Stimulated activated CD4-positive, alpha-beta T cell treated with anti-CD3 and anti-CD28 coated beads, Interleukin-15, amount 100 ng/mL, for 24 hours (primary cell): ENCODE measurements at regions not wholly inside any gene's neighbourhood (a gene's known extent, or its start where the extent isn't known, plus 50 kb on each side); places are given as distances from the start of the nearest gene placed in this dataset.

Experiments used
- DNase-seq: peaks from one replicate; pipeline ENCODE4 v3.0.0-alpha.2; 2020

DNA sequence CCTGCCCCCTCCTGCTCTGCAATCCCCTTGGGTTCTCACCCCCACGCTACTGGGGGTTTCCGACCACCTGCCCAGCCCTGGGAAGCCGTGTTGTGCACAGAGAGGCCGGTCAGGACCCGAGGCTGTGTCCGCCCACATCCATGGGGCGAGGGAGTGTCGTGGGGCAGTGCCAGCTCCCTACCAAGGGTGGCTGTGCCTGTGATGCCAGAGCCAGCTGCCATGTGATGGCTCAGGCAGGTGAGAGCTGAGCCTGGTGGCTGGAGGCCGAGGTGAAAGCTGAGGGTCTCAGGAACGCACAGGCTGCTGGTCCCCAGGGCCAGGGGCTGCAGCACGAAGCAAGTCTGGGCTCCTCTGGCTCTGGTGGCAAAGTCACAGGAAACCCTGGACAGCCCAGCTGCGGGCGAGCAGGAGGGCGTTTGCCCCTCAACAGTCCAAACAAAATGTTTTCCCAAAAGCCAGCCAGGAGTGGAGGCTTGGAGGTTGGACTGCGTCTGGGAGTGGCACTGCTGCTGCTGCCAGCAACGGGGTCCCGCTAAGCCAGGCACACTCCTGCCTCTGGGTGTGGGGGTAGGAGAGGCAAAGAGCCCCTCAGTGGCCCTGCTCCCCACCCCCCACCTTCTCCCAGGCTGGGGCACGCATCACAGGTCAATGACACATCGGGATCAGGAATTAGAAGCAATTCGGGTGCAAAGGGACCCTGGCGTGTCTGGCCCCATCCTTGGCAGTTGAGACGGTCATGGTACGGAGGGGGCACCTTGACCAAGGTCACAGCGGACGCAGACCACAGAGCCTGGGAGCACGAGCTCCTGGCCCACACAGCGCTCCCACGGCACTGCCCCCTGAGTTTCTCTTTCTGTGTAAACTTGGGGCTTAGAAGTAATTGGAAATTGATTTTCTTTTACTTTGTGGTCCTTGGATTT, 72.4 kb upstream of the GPC1 start:
- no peak for DNase-seq

DNA sequence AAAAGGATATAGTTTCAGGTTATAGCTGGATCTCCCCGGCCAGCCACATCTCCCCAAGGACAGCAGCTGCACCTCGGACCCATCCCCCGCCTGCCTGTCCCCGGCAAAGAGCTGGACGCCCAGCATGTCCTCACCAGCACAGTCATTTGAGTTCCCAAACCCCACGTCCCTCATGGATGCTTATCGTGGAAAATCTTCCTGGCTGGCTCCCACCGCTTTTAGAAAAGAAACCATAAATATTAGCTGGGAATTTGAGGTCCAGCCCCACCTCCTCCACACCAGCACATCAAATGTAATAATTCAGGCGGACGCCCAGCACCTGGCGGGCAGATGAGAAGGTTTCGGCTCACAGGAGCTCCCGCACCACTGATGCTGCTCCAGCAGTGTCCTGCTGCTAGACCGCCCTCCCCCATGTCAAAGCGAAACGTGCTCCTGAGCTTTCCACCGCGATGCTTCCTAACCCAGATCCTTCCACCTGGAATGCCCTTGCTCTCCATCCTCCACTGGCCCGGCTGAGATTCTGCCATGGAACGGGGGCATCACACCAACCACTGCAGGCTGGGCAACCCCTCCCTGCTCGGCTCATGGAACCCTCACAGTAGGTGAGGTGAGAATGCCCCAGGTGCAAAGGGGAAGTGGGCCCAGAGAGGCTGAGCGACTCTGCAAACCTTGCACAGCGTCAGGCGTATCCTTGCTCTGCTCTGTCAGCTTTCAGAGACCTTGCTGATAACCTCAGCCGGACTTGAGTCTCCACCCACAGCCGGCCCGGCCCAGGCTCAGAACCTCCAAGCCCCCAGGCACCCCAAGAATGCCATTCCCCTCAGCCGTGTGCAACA, 71.5 kb upstream of the GPC1 start:
- no peak for DNase-seq

DNA sequence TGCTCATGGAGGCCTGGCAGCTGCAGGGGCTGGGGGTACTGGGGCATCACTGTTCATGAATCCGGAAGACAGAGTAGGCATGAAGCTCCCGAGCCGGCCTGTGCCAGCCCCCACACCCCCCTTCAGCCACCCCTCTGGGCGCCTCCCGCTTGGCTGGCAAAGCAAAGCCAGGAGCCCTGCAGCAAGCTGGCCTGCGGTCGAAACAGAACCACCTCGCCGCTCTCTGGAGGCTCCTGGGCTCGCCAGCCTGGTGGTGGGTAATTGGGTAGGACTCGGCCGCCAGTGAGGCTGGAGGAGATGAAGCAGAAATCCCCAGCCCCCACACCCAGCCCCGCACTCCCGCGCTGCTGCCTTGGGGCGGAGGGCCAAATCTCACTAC, 70.9 kb upstream of the GPC1 start:
- no peak for DNase-seq

DNA sequence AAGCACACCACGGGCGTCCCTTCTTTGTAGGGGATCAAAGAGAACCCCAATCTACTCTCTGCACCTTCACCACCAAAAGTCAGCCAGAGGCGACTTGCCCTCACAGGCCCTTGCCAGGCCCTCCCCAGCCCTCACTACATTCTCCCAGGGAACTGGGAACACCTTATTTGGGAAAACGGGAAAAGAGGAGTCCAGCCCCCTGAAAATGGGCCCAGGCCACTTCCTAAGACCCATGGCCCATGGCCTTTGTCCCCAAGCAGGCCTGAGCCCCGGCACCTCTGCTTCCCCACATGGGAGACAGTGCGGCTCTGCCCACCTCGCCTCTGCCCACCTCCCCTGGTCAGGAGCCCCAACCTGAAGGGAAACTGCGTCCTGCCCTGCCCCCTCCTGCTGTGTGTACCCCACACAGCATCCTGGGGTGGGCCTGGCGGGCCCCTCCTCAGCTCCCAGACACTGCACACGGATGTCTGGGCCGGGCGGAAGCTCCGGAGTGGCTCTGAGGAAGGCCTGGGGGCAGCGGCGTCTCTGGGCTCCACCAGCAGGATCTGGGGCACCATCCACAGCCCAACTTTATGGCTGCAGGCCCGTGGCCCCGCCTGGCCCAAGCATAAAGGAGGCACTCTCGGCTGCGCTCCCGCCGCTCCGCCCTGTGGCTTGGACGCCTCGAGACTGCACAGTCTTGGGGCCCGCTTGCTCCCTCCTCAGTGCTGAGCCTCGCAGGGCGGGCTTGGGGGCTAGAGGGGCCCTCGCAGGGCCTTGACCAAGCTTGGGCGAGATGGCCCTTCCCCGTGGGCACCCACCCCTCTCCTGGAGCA, 70.3 kb upstream of the GPC1 start:
- no peak for DNase-seq

DNA sequence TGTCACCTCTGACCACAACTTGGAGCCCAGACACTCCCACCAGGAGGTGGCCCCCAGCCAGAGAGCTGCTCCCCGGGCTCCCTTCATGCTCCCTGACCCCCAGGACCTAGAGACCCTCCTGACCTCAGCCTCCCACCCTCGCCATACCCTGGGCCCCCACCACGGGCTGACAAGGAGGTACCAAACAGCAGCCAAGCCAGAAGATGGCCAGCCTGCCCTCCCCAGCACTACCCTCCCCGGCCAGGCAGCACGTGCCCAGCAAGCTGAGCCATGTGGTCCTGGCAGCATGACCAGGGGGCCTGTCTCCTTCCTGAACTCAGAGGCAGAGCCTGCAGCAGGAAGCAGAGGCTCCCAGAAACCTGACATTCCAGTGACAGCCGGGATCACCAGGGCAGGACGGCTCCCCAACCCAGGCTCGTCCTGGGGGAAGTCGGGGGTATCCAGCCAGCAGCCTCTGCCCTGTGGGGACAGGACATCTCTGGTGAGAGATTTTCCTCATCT, 69.4 kb upstream of the GPC1 start:
- no peak for DNase-seq

DNA sequence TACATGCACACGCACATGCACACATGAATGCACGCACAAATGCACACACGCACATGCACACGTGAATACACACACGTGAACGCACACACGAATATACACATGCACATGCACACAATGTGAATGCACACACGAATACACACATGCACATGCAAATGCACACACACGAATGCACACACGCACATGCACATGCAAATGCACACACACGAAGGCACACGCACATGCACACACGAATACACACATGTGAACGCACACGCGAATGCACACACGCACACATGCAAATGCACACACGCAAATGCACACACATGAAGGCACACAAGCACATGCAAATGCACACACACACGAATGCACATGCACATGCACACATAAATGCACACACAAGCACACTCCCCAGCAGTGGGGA, 68.6 kb upstream of the GPC1 start:
- DNase-seq: no peak

DNA sequence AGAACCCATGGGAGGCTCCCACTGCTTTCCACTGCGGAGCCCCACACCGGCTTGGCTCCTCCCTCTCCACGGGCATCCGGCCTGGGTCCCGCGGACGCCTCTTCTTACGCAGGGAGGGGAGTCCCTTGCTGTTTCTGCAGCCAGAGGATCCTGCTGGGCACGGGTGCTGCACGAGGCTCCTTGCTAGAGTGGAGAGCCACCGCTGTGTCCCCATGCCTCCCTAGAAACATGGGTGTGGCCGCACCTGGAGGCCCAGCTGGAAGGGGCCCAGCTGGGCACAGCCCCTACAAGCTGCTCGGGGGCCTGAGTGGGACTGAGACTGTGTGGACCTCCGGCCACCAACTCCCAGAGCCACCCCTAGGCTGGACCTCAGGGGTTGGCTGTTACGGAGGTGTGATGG, 67.7 kb upstream of the GPC1 start:
- no peak for DNase-seq

GRCh38 chr2:240368781-240369331, 66.6 kb upstream of the GPC1 start:
- DNase-seq: no peak

DNA sequence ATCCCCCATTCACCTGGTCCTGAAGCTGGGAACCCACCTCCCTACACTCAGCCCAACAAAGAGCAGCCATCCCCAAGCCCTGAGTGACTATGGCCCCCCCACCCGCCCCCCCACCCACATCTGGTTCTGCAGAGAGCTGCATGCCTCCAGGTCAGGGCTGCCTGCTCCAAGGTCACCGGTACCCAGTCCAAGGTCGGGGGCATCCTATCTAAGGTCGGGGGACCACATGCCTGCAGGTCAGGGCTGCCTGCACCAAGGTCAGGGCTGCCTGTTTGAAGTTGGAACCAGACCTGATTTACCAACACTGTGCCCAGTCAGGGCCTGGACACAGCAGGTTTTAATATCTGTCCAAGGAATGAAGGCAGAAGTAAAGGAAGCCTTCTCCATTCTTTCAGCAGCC, 66.1 kb upstream of the GPC1 start:
- no peak for DNase-seq

DNA sequence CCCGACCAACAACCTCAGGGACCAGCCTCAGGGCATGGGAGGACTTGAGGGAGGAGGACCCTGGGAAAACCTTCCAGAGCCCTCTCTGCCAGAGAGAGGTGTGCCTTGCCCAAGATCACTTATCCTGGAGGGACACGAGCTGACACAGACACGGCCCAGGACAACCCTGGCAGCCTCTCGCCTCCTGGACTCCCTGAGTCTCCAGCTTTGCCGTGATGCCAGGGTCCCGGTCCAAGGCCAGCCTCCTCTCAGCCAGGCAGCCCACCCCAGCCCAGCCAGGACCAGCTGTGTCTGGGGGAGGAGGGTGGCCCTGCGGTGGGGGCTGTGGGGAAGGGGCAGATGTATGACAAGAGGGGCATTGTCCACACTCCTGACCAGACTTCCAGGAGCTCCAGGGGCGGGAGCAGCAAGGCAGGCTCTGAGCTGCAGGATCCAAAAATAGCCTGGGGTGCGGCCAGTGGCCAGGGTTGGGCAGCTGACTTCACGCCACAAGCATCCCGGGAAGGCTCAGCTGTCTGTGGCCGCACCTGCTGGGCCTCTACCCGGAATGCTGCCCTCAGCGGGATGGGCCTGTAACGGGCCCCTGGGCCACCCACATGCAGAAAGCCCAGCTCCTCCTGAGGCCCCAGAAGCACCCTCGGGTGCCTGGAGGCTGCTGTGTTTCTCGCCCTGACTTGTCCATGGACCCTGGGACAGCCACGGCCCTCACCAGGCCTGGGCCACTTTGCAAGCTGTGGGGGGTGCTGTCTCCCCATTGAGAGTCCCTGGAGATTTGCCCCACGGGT, 65.5 kb upstream of the GPC1 start:
- DNase-seq: no peak

- no peak for DNase-seq
Observed at GRCh38 chr2:240371129-240372000, 64.1 kb upstream of the GPC1 start.

DNA sequence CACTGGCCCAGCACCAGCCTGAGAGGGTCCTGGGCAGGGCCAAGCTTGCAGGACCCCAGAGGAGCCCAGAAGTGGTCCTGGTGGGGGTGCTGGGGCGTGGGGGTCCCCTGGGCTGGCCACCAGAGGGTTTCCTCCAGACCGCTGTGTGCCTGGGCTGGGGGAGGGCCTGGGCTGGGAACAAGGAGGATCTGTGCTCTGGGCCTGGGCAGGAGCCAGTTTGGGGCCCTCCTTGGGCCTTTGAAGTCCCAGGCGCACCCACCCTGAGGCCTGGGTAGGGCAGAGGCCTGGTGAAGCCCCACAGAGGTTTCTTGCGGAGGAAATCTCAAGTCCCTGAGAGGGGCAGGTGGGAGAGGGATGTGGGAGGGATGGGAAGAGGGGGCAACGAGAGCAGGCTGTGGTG, 63.4 kb upstream of the GPC1 start:
- DNase-seq: no peak

GRCh38 chr2:240373289-240373885, 62.1 kb upstream of the GPC1 start:
- DNase-seq: no peak

- DNase-seq: no peak
Observed at GRCh38 chr2:240374085-240374907, 61.2 kb upstream of the GPC1 start.

- no peak for DNase-seq
Observed at GRCh38 chr2:240375024-240375645, 60.3 kb upstream of the GPC1 start.

GRCh38 chr2:240376739-240377138, 58.7 kb upstream of the GPC1 start:
- DNase-seq: no peak

GRCh38 chr2:240377366-240377765, 58.1 kb upstream of the GPC1 start:
- DNase-seq: no peak

GRCh38 chr2:240379089-240379636, 56.3 kb upstream of the GPC1 start:
- DNase-seq: no peak
